ENCODE measurements at regions not wholly inside any gene's neighbourhood (a gene's known extent, or its start where the extent isn't known, plus 50 kb on each side); places are given as distances from the start of the nearest gene placed in this dataset.

- H4K5ac ChIP-seq (ENCODE audit: insufficient read length, low read depth, low read length), result no peak overlapping the region
- no peak overlapping the region for H3K23ac ChIP-seq (ENCODE audit: insufficient read length, low read depth, low read length)
- no peaks in the 10 kb centered on the region for H3K23me2 ChIP-seq (ENCODE audit: insufficient read length, low read depth, low read length, poor library complexity, severe bottlenecking)
- H3K18ac ChIP-seq (ENCODE audit: insufficient read length, low read depth, low read length), result no peak overlapping the region
- H3K4me2 ChIP-seq (ENCODE audit: insufficient read depth, insufficient read length, low read length), result no peak overlapping the region
- no peaks in the 10 kb centered on the region for H3K27me3 ChIP-seq (ENCODE audit: insufficient read depth, low read length)
- no peak overlapping the region for H2BK12ac ChIP-seq (ENCODE audit: insufficient read length, low read depth, low read length)
- Mint-ChIP-seq H3K9me3 (peaks cover 3% of the 10 kb centered on the region in 2 experiments; a peak in 3 of 5 replicates), H3K4me3 (no peak overlapping the region), H3K27me3 (ENCODE audit: low read depth) (no peaks in the 10 kb centered on the region), H3K27ac (no peak overlapping the region), H3K36me3 (ENCODE audit: insufficient read depth in 1 of 3, low read depth in 3 of 3) (0 out of 7 replicates have a peak, but pooled peaks cover 0 to 1% (median 0%) of the 10 kb centered on the region in 3 experiments), H3K4me1 (0 out of 4 replicates have a peak, but pooled peaks cover 0 to 3% of the 10 kb centered on the region in 2 experiments)
- no peaks in the 10 kb centered on the region for H3K4me1 ChIP-seq (ENCODE audit: insufficient read depth, low read length)
- no CpG with 5 or more reads among the region's 5 CpGs for WGBS (ENCODE audit: extremely low coverage, insufficient read length, low lambda C conversion rate)
- H3K56ac ChIP-seq (ENCODE audit: insufficient read length, low read depth, low read length), result no peak overlapping the region
- no peak for DNase-seq
- H4K20me1 ChIP-seq (ENCODE audit: control insufficient read depth, insufficient read depth, insufficient read length), result no peaks in the 10 kb centered on the region
- no peak overlapping the region for H2AK5ac ChIP-seq (ENCODE audit: insufficient read length, low read length)
- H3K4ac ChIP-seq (ENCODE audit: low read depth, low read length), result no peak overlapping the region
- no peak overlapping the region for H4K91ac ChIP-seq (ENCODE audit: insufficient read length, low read depth, low read length)
- no peak overlapping the region for H3K27ac ChIP-seq (ENCODE audit: insufficient read length, low read depth, low read length)
- H4K8ac ChIP-seq (replicated peaks; ENCODE audit: insufficient read length, low read depth, low read length), result no peak overlapping the region
- no peak overlapping the region for H3T11ph ChIP-seq (ENCODE audit: low read length)
- H2AFZ ChIP-seq (ENCODE audit: low read length), result no peak overlapping the region
- no peak overlapping the region for H3K9ac ChIP-seq (ENCODE audit: extremely low read depth, insufficient read length, low read length)
- no peak overlapping the region for H2BK20ac ChIP-seq (ENCODE audit: low read depth, low read length, poor library complexity, severe bottlenecking)
- no peaks in the 10 kb centered on the region for H3K79me2 ChIP-seq (ENCODE audit: insufficient read depth, low read length)
- H3K14ac ChIP-seq (ENCODE audit: insufficient read depth, low read length), result no peak overlapping the region
- H3K79me1 ChIP-seq (ENCODE audit: insufficient read depth, low read depth, low read length, poor library complexity, severe bottlenecking), result no peaks in the 10 kb centered on the region
- H3K9me3 ChIP-seq (ENCODE audit: control insufficient read depth, low read depth, low read length), result no peaks in the 10 kb centered on the region
- no peak overlapping the region for H2BK15ac ChIP-seq (ENCODE audit: low read depth, low read length)
- TF ChIP-seq CTCF (conservative IDR thresholded peaks at IDR 0.05), result no peak
- no peak overlapping the region for H2BK120ac ChIP-seq (ENCODE audit: low read depth, low read length, poor library complexity, severe bottlenecking)
- no peak overlapping the region for H2BK5ac ChIP-seq (ENCODE audit: insufficient read length, low read length)
Measured at GRCh38 chr1:56202796-56203492, 376.4 kb downstream of the PLPP3 start.

Measured in H9 (cell line).